Activated T-helper 17 cell treated with anti-CD3 and anti-CD28 coated beads, Interleukin-2, amount 50 U/mL, for 72 hours (primary cell): ENCODE measurements at regions not wholly inside any gene's neighbourhood (a gene's known extent, or its start where the extent isn't known, plus 50 kb on each side); places are given as distances from the start of the nearest gene placed in this dataset.

Source experiments
- ATAC-seq: fragments of 150-1000 bp; cut with Tn5 transposase; replicated peaks from 2 replicates; pipeline ENCODE4 v1.10.0; 2021; ENCODE audit warnings: mild to moderate bottlenecking, moderate library complexity
- H3K27ac Mint-ChIP-seq: one replicate; pipeline ENCODE4 v1.8.0; 2022; ENCODE audit warnings: mixed read lengths
- H3K27me3 Mint-ChIP-seq: one replicate; pipeline ENCODE4 v1.8.0; 2022; ENCODE audit warnings: mixed read lengths
- H3K36me3 Mint-ChIP-seq: one replicate; pipeline ENCODE4 v1.8.0; 2022; ENCODE audit warnings: low read depth, mild to moderate bottlenecking, mixed read lengths
- H3K4me1 Mint-ChIP-seq: one replicate; pipeline ENCODE4 v1.8.0; 2022; ENCODE audit warnings: mixed read lengths
- H3K4me3 Mint-ChIP-seq: one replicate; pipeline ENCODE4 v1.8.0; 2022; ENCODE audit warnings: mild to moderate bottlenecking, mixed read lengths
- H3K9me3 Mint-ChIP-seq: one replicate; pipeline ENCODE4 v1.8.0; 2022; ENCODE audit warnings: mixed read lengths

- H3K27ac Mint-ChIP-seq, result peak overlapping the region; percentile 98
- ATAC-seq, result peak; percentile 46
- H3K9me3 Mint-ChIP-seq, result no peaks in the 10 kb centered on the region
These were observed 50.0 kb upstream of the DOCK9 start for GRCh38 chr13:99027661-99028425.

GRCh38 chr13:99028890-99029289, 51.0 kb upstream of the DOCK9 start:
- H3K27me3 Mint-ChIP-seq, result no peaks in the 10 kb centered on the region
- peaks cover 4% of the 10 kb centered on the region for H3K36me3 Mint-ChIP-seq
- peak overlapping the region; percentile 98 for H3K27ac Mint-ChIP-seq
- ATAC-seq, result peak; percentile 33
- H3K4me1 Mint-ChIP-seq, result peaks cover 55% of the 10 kb centered on the region
- peak overlapping the region; percentile 81 for H3K4me3 Mint-ChIP-seq
- H3K9me3 Mint-ChIP-seq, result no peaks in the 10 kb centered on the region

More at GRCh38 chr13:99027661-99028425, 50.0 kb upstream of the DOCK9 start:
- H3K4me1 Mint-ChIP-seq, result peaks cover 57% of the 10 kb centered on the region
- H3K4me3 Mint-ChIP-seq, result peak overlapping the region; percentile 81
- H3K27me3 Mint-ChIP-seq, result no peaks in the 10 kb centered on the region
- H3K36me3 Mint-ChIP-seq, result peaks cover 4% of the 10 kb centered on the region

- Mint-ChIP-seq H3K27ac (no peak overlapping the region), H3K9me3 (no peaks in the 10 kb centered on the region), H3K27me3 (no peaks in the 10 kb centered on the region), H3K4me3 (no peak overlapping the region), H3K36me3 (peaks cover 4% of the 10 kb centered on the region), H3K4me1 (peaks cover 55% of the 10 kb centered on the region)
- ATAC-seq, result no peak
These were observed 51.7 kb upstream of the DOCK9 start for GRCh38 chr13:99029576-99029975.

- Mint-ChIP-seq H3K4me1 (peaks cover 49% of the 10 kb centered on the region), H3K27ac (no peak overlapping the region), H3K9me3 (no peaks in the 10 kb centered on the region), H3K36me3 (peaks cover 4% of the 10 kb centered on the region), H3K27me3 (no peaks in the 10 kb centered on the region), H3K4me3 (peak overlapping the region; percentile 20)
- ATAC-seq, result no peak
These were observed 52.5 kb upstream of the DOCK9 start for GRCh38 chr13:99030326-99030725.

- H3K4me1 Mint-ChIP-seq, result peaks cover 43% of the 10 kb centered on the region
- H3K36me3 Mint-ChIP-seq, result no peaks in the 10 kb centered on the region
- H3K9me3 Mint-ChIP-seq, result no peaks in the 10 kb centered on the region
- H3K4me3 Mint-ChIP-seq, result no peak overlapping the region
- no peak for ATAC-seq
- H3K27me3 Mint-ChIP-seq, result no peaks in the 10 kb centered on the region
- H3K27ac Mint-ChIP-seq, result no peak overlapping the region
These were observed 54.0 kb upstream of the DOCK9 start for GRCh38 chr13:99031832-99032231.

GRCh38 chr13:99033814-99034213, 56.0 kb upstream of the DOCK9 start:
- H3K4me1 Mint-ChIP-seq, result peaks cover 28% of the 10 kb centered on the region
- H3K9me3 Mint-ChIP-seq, result no peaks in the 10 kb centered on the region
- H3K4me3 Mint-ChIP-seq, result no peak overlapping the region
- ATAC-seq, result peak; percentile 35
- no peaks in the 10 kb centered on the region for H3K27me3 Mint-ChIP-seq
- no peaks in the 10 kb centered on the region for H3K36me3 Mint-ChIP-seq
- peak overlapping the region; percentile 28 for H3K27ac Mint-ChIP-seq

GRCh38 chr13:99034333-99035085, 56.6 kb upstream of the DOCK9 start:
- H3K4me3 Mint-ChIP-seq, result no peak overlapping the region
- no peaks in the 10 kb centered on the region for H3K9me3 Mint-ChIP-seq
- ATAC-seq, result no peak
- peak overlapping the region; percentile 28 for H3K27ac Mint-ChIP-seq
- peaks cover 25% of the 10 kb centered on the region for H3K4me1 Mint-ChIP-seq
- H3K27me3 Mint-ChIP-seq, result no peaks in the 10 kb centered on the region
- no peaks in the 10 kb centered on the region for H3K36me3 Mint-ChIP-seq

GRCh38 chr13:99035715-99036114, 57.9 kb upstream of the DOCK9 start:
- no peak for ATAC-seq
- peaks cover 15% of the 10 kb centered on the region for H3K4me1 Mint-ChIP-seq
- H3K27me3 Mint-ChIP-seq, result no peaks in the 10 kb centered on the region
- H3K27ac Mint-ChIP-seq, result no peak overlapping the region
- H3K36me3 Mint-ChIP-seq, result no peaks in the 10 kb centered on the region
- no peak overlapping the region for H3K4me3 Mint-ChIP-seq
- H3K9me3 Mint-ChIP-seq, result no peaks in the 10 kb centered on the region

GRCh38 chr13:99037756-99038155, 59.9 kb upstream of the DOCK9 start:
- Mint-ChIP-seq H3K27ac (no peak overlapping the region), H3K4me3 (no peak overlapping the region), H3K36me3 (no peaks in the 10 kb centered on the region), H3K9me3 (no peaks in the 10 kb centered on the region), H3K27me3 (no peaks in the 10 kb centered on the region), H3K4me1 (peaks cover 27% of the 10 kb centered on the region)
- ATAC-seq, result no peak

- Mint-ChIP-seq H3K36me3 (no peaks in the 10 kb centered on the region), H3K4me1 (peaks cover 37% of the 10 kb centered on the region), H3K4me3 (no peak overlapping the region), H3K9me3 (no peaks in the 10 kb centered on the region), H3K27me3 (no peaks in the 10 kb centered on the region), H3K27ac (no peak overlapping the region)
- ATAC-seq, result no peak
These were observed 61.9 kb upstream of the DOCK9 start for GRCh38 chr13:99039718-99040280.

GRCh38 chr13:99040536-99041131, 62.8 kb upstream of the DOCK9 start:
- peaks cover 44% of the 10 kb centered on the region for H3K4me1 Mint-ChIP-seq
- H3K27ac Mint-ChIP-seq, result peak overlapping the region; percentile 12
- no peak for ATAC-seq
- H3K9me3 Mint-ChIP-seq, result no peaks in the 10 kb centered on the region
- no peaks in the 10 kb centered on the region for H3K36me3 Mint-ChIP-seq
- H3K27me3 Mint-ChIP-seq, result no peaks in the 10 kb centered on the region
- H3K4me3 Mint-ChIP-seq, result peak overlapping the region; percentile 35

- H3K4me3 Mint-ChIP-seq, result peak overlapping the region; percentile 35
- no peaks in the 10 kb centered on the region for H3K27me3 Mint-ChIP-seq
- ATAC-seq, result no peak
- H3K4me1 Mint-ChIP-seq, result peaks cover 44% of the 10 kb centered on the region
- H3K27ac Mint-ChIP-seq, result peak overlapping the region; percentile 6
- no peaks in the 10 kb centered on the region for H3K9me3 Mint-ChIP-seq
- no peaks in the 10 kb centered on the region for H3K36me3 Mint-ChIP-seq
These were observed 63.5 kb upstream of the DOCK9 start for GRCh38 chr13:99041337-99041736.

GRCh38 chr13:99041788-99042187, 63.9 kb upstream of the DOCK9 start:
- Mint-ChIP-seq H3K4me1 (peaks cover 49% of the 10 kb centered on the region), H3K4me3 (peak overlapping the region; percentile 35), H3K27me3 (no peaks in the 10 kb centered on the region), H3K36me3 (no peaks in the 10 kb centered on the region), H3K9me3 (no peaks in the 10 kb centered on the region), H3K27ac (peak overlapping the region; percentile 69)
- peak; percentile 18 for ATAC-seq

- no peak for ATAC-seq
- H3K9me3 Mint-ChIP-seq, result no peaks in the 10 kb centered on the region
- no peaks in the 10 kb centered on the region for H3K27me3 Mint-ChIP-seq
- no peaks in the 10 kb centered on the region for H3K36me3 Mint-ChIP-seq
- H3K4me3 Mint-ChIP-seq, result peak overlapping the region; percentile 81
- peaks cover 47% of the 10 kb centered on the region for H3K4me1 Mint-ChIP-seq
- peak overlapping the region; percentile 69 for H3K27ac Mint-ChIP-seq
These were observed 64.8 kb upstream of the DOCK9 start for GRCh38 chr13:99042521-99043250.
